Fibroblast of lung (primary cell): ENCODE measurements at regions not wholly inside any gene's neighbourhood (a gene's known extent, or its start where the extent isn't known, plus 50 kb on each side); places are given as distances from the start of the nearest gene placed in this dataset.

Experiments used
- DNase-seq, 2 donors: peaks; one replicate each; pipeline versions ENCODE4 v3.0.0 to v3.0.0-alpha.2; 2010; ENCODE audit warnings: low read depth in 2 of 2
- H2AFZ ChIP-seq: 2 replicates; pipeline ENCODE4 v1.5.1; 2012; ENCODE audit warnings: low read length, control low read depth, inconsistent platforms
- H3K27ac ChIP-seq: 2 replicates; pipeline ENCODE4 v1.5.1; 2011; ENCODE audit warnings: low read length, control low read depth; ENCODE audit not compliant: insufficient read depth
- H3K27me3 ChIP-seq: 2 replicates; pipeline ENCODE4 v1.5.1; 2011; ENCODE audit warnings: mild to moderate bottlenecking, low read length; ENCODE audit not compliant: control insufficient read depth, insufficient read depth
- H3K36me3 ChIP-seq: 2 replicates; pipeline ENCODE4 v1.5.1; 2011; ENCODE audit warnings: low read length; ENCODE audit not compliant: control insufficient read depth, insufficient read depth
- H3K4me1 ChIP-seq: 2 replicates; pipeline ENCODE4 v1.5.1; 2011; ENCODE audit warnings: low read length; ENCODE audit not compliant: control insufficient read depth, insufficient read depth; ENCODE audit errors: extremely low read depth
- H3K4me2 ChIP-seq: 2 replicates; pipeline ENCODE4 v1.5.1; 2011; ENCODE audit warnings: low read length, control low read depth; ENCODE audit not compliant: insufficient read depth; ENCODE audit errors: extremely low read depth
- H3K4me3 ChIP-seq, 4 experiments: fragments of 200-600 bp in 1 of 4; sonication (generic) in 1 of 4; replicated peaks in 1 of 4; 2 replicates each; pipeline ENCODE4 v1.5.1; 2011 to 2016; ENCODE audit warnings: low read length in 4 of 4, low read depth in 3 of 4, mild to moderate bottlenecking in 3 of 4, control low read depth in 2 of 4, inconsistent platforms in 1 of 4, mixed read lengths in 1 of 4; ENCODE audit not compliant: insufficient read depth in 1 of 4; ENCODE audit errors: control extremely low read depth in 1 of 4
- H3K79me2 ChIP-seq: 2 replicates; pipeline ENCODE4 v1.5.1; 2012; ENCODE audit warnings: mild to moderate bottlenecking, low read length, inconsistent platforms; ENCODE audit not compliant: control insufficient read depth, insufficient read depth
- H3K9ac ChIP-seq: 2 replicates; pipeline ENCODE4 v1.5.1; 2011; ENCODE audit warnings: mild to moderate bottlenecking, low read length, control low read depth; ENCODE audit not compliant: insufficient read depth
- H3K9me3 ChIP-seq: 2 replicates; pipeline ENCODE4 v1.5.1; 2012; ENCODE audit warnings: low read depth, low read length; ENCODE audit not compliant: control insufficient read depth, insufficient read depth
- H4K20me1 ChIP-seq: 2 replicates; pipeline ENCODE4 v1.5.1; 2011; ENCODE audit warnings: low read length; ENCODE audit not compliant: control insufficient read depth, insufficient read depth; ENCODE audit errors: extremely low read depth
- CTCF ChIP-seq, 2 donors: IDR thresholded peaks in 1 of 2; conservative IDR thresholded peaks in 1 of 2; 1 replicate in 1 of 2; 2 replicates in 1 of 2; pipeline ENCODE4 v1.5.1; 2011 to 2012; ENCODE audit warnings: low read length in 2 of 2, control low read depth in 1 of 2, inconsistent platforms in 1 of 2, low read depth in 1 of 2, mild to moderate bottlenecking in 1 of 2
- EZH2 ChIP-seq: IDR thresholded peaks from 2 replicates; pipeline ENCODE4 v1.5.1; 2012; ENCODE audit warnings: low read length, control low read depth, mild to moderate bottlenecking; ENCODE audit errors: missing control alignments

DNA sequence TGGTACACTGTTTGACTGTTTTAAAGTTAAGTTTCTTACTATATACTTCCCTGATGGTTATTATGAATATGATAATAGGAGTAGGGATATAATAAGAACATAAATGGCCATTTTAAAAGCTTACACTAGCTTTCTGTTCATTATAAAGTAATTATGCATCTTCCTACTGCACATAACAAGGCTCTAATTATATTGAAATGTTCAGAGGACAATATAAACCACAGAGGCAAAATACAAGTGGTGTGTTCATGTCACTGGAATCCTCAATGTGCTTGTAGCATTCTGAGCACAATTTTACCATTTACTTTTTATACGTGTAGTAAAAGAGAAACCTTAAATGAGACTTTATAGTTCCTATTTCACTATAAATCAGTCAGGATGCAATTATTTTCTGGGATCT is 268.3 kb downstream of the TMA16 start:
- Histone ChIP-seq H3K4me2 (no peak overlapping the region), H4K20me1 (no peaks in the 10 kb centered on the region), H3K9ac (no peak overlapping the region), H3K27ac (no peak overlapping the region), H3K79me2 (no peaks in the 10 kb centered on the region), H3K4me1 (no peaks in the 10 kb centered on the region), H3K9me3 (no peaks in the 10 kb centered on the region), H3K27me3 (no peaks in the 10 kb centered on the region), H3K4me3 (no peak overlapping the region), H3K36me3 (no peaks in the 10 kb centered on the region), H2AFZ (no peak overlapping the region)
- no peak for DNase-seq
- TF ChIP-seq CTCF (conservative IDR thresholded peaks at IDR 0.05 in 1 of 2, IDR thresholded peaks at IDR 0.05 in 1 of 2; ENCODE audit: low read depth in 1 of 2, low read length in 2 of 2) (no peak), EZH2 (no peak)

GRCh38 chr4:163764569-163764968 is 270.1 kb downstream of the TMA16 start:
- DNase-seq = peak in 1 of 2 donors; percentile 32
- no peaks in the 10 kb centered on the region for H3K4me1 ChIP-seq
- H3K9me3 ChIP-seq = no peaks in the 10 kb centered on the region
- no peak overlapping the region for H3K4me2 ChIP-seq
- H3K79me2 ChIP-seq = no peaks in the 10 kb centered on the region
- H2AFZ ChIP-seq = no peak overlapping the region
- no peak for TF ChIP-seq CTCF (conservative IDR thresholded peaks at IDR 0.05 in 1 of 2, IDR thresholded peaks at IDR 0.05 in 1 of 2; ENCODE audit: low read depth in 1 of 2, low read length in 2 of 2)
- no peak for TF ChIP-seq EZH2
- H3K27ac ChIP-seq = no peak overlapping the region
- H4K20me1 ChIP-seq = no peaks in the 10 kb centered on the region
- H3K36me3 ChIP-seq = no peaks in the 10 kb centered on the region
- H3K4me3 ChIP-seq = no peak overlapping the region
- H3K27me3 ChIP-seq = no peaks in the 10 kb centered on the region
- no peak overlapping the region for H3K9ac ChIP-seq

- no peaks in the 10 kb centered on the region for H3K9me3 ChIP-seq
- no peak overlapping the region for H3K9ac ChIP-seq
- TF ChIP-seq CTCF (conservative IDR thresholded peaks at IDR 0.05 in 1 of 2, IDR thresholded peaks at IDR 0.05 in 1 of 2; ENCODE audit: low read depth in 1 of 2, low read length in 2 of 2) (no peak), EZH2 (no peak)
- H3K79me2 ChIP-seq = no peaks in the 10 kb centered on the region
- H3K27me3 ChIP-seq = no peaks in the 10 kb centered on the region
- no peak overlapping the region for H3K4me3 ChIP-seq
- H4K20me1 ChIP-seq = no peaks in the 10 kb centered on the region
- H3K27ac ChIP-seq = no peak overlapping the region
- no peaks in the 10 kb centered on the region for H3K4me1 ChIP-seq
- peak in 1 of 2 donors; percentile 4 for DNase-seq
- H3K36me3 ChIP-seq = no peaks in the 10 kb centered on the region
- H3K4me2 ChIP-seq = no peak overlapping the region
- no peak overlapping the region for H2AFZ ChIP-seq
These were observed 273.5 kb downstream of the TMA16 start for GRCh38 chr4:163768014-163768413.
